ENCODE measurements at regions not wholly inside any gene's neighbourhood (a gene's known extent, or its start where the extent isn't known, plus 50 kb on each side); places are given as distances from the start of the nearest gene placed in this dataset.

DNA sequence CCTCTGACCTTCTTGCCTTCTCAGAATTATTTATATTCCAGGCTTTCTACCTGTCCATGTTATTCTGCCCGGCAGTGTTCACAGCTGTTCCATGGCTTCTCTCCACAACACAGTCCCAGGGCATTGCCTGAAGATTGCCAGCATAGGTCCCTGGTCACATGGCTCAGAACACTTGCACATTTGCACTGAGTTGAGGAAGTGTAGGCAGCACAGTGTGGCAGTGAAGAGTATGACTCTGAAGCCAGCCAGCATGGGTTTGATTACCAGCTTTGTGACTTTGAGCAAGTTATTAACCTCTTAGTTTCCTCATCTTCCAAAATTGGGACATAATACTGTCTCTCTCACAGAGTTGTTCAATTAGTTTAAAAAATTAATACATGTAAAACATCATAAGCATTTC lies 73.2 kb upstream of the NEUROD6 start:
- H3K4me1 ChIP-seq, result no peaks in the 10 kb centered on the region
- H3K9me3 ChIP-seq, result no peaks in the 10 kb centered on the region
- no peak for TF ChIP-seq CTCF (IDR thresholded peaks at IDR 0.05)
- intact Hi-C loops (cut with DNase I), result no loop called here
- no peak overlapping the region for H3K27ac ChIP-seq
- no peak for DNase-seq
- no peak for ATAC-seq
- H3K36me3 ChIP-seq, result no peaks in the 10 kb centered on the region
- WGBS, 2 donors, result 26 to 39% methylated on average over 1 of the region's 1 CpG
- no peak overlapping the region for H3K4me3 ChIP-seq
- FAIRE-seq, result no peak
- H3K27me3 ChIP-seq, result no peaks in the 10 kb centered on the region

- no peaks in the 10 kb centered on the region for H3K36me3 ChIP-seq
- no peaks in the 10 kb centered on the region for H3K4me1 ChIP-seq
- H3K9me3 ChIP-seq, result no peaks in the 10 kb centered on the region
- no peak for TF ChIP-seq CTCF (IDR thresholded peaks at IDR 0.05)
- no peaks in the 10 kb centered on the region for H3K27me3 ChIP-seq
- FAIRE-seq (no peak), DNase-seq (no peak), ATAC-seq (no peak)
- intact Hi-C loops (cut with DNase I), result no loop called here
- WGBS, 2 donors, result 59 to 66% methylated on average over 5 of the region's 5 CpGs
- H3K27ac ChIP-seq, result no peak overlapping the region
- H3K4me3 ChIP-seq, result no peak overlapping the region
These were observed 75.9 kb upstream of the NEUROD6 start for GRCh38 chr7:31416381-31416870.

DNA sequence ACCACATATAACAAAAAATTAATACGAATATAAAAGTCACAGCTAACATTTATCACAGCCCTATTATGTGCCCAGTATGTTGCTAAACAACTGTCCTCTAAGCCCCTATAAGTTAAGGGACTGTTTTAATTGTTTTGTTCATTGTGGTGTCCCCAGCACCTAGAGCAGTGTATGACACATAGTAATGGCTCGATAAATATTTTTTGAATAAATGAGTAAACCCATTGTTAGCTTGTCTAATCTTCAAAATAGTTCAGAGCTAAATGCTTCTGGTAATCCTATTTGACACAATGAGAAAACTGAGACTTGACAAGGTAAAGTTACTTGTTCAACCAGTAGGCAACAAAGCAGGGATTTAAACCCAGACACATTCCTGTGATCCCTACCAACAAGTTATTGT lies 78.4 kb upstream of the NEUROD6 start:
- H3K36me3 ChIP-seq, result no peaks in the 10 kb centered on the region
- no peak for FAIRE-seq
- ATAC-seq, result no peak
- no peaks in the 10 kb centered on the region for H3K9me3 ChIP-seq
- WGBS, 2 donors, result 74 to 77% methylated on average over 2 of the region's 2 CpGs
- no peak for TF ChIP-seq CTCF (IDR thresholded peaks at IDR 0.05)
- no peaks in the 10 kb centered on the region for H3K27me3 ChIP-seq
- no peak overlapping the region for H3K27ac ChIP-seq
- H3K4me1 ChIP-seq, result no peaks in the 10 kb centered on the region
- no peak overlapping the region for H3K4me3 ChIP-seq
- intact Hi-C loops (cut with DNase I), result no loop called here
- DNase-seq, result no peak

DNA sequence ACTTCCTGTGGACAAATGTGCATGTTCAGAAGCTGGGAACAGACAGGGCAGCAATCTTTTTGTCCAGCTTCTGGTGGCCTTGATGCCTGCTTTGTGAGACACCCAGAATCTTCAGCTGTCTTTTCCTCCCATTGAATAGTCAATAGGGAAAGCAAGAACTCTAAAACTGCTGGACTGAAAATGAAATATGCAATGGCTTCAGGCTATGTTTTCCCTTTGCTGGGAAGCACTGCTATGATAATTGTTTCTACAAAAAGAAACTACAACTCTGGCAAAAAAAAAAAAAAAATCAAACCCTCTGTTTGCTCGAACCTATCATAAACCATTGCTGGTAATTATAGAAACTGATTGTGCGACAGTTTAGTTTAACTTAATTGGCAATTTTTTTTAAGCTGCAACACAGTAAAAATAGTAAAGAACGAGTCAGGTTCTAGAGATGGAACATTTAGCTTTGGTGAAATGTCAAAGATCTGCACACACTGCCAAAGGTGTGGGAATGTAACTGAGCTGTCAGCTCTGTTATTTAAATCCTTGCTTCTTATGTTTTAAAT lies 79.1 kb upstream of the NEUROD6 start:
- Histone ChIP-seq H3K4me1 (no peaks in the 10 kb centered on the region), H3K27me3 (no peaks in the 10 kb centered on the region), H3K36me3 (no peaks in the 10 kb centered on the region), H3K4me3 (no peak overlapping the region), H3K9me3 (no peaks in the 10 kb centered on the region), H3K27ac (no peak overlapping the region)
- no peak for TF ChIP-seq CTCF (IDR thresholded peaks at IDR 0.05)
- DNase-seq, result no peak
- FAIRE-seq, result no peak
- ATAC-seq, result no peak
- 67 to 74% methylated on average over 3 of the region's 3 CpGs for WGBS, 2 donors
- intact Hi-C loops (cut with DNase I), result no loop called here

DNA sequence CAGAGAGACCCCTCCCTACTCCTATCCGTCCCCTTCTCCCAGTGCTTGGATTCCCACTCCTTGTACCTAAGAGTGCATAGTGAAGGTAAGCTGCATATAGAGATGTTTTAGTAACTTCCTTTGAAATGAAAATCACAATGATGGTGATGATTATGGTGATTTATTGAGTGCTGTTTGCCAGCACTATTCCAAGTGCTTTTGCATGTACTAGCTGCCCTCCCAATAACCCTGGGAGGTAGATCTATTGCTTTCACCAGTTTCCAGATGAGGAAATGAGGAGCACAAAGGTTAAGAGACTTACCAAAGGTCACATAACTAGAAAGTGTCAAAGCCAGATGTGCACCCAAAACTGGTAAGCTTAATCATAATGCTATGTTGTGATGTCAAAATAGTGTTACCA lies 80.4 kb upstream of the NEUROD6 start:
- FAIRE-seq, result no peak
- no peaks in the 10 kb centered on the region for H3K36me3 ChIP-seq
- no peak overlapping the region for H3K27ac ChIP-seq
- no peak for ATAC-seq
- H3K4me1 ChIP-seq, result peaks cover 0 to 4% (median 0%) of the 10 kb centered on the region in 3 donors
- TF ChIP-seq CTCF (IDR thresholded peaks at IDR 0.05), result no peak
- intact Hi-C loops (cut with DNase I), result no loop called here
- no peak for DNase-seq
- H3K4me3 ChIP-seq, result no peak overlapping the region
- no peaks in the 10 kb centered on the region for H3K27me3 ChIP-seq
- 40 to 70% methylated on average over 1 of the region's 1 CpG for WGBS, 2 donors
- no peaks in the 10 kb centered on the region for H3K9me3 ChIP-seq

All from pancreas (tissue), 10 donors.